Peyer's patch (tissue), 4 donors: ENCODE measurements at regions not wholly inside any gene's neighbourhood (a gene's known extent, or its start where the extent isn't known, plus 50 kb on each side); places are given as distances from the start of the nearest gene placed in this dataset.

Experiments used
- DNase-seq, 3 donors: peaks; one replicate each; pipeline ENCODE4 v3.0.0-alpha.2; 2017 to 2019
- H3K27ac ChIP-seq, 4 donors: fragments of 200-600 bp; sonication (generic); one replicate each; pipeline ENCODE4 v1.5.1; 2016 to 2019
- H3K27me3 ChIP-seq, 2 donors: fragments of 200-600 bp; sonication (generic); one replicate each; pipeline ENCODE4 v1.5.1; 2019
- H3K36me3 ChIP-seq, 3 donors: fragments of 200-600 bp; sonication (generic); one replicate each; pipeline ENCODE4 v1.5.1; 2016 to 2019
- H3K4me1 ChIP-seq, 4 donors: fragments of 200-600 bp; sonication (generic); one replicate each; pipeline ENCODE4 v1.5.1; 2016 to 2019
- H3K4me3 ChIP-seq, 4 donors: fragments of 200-600 bp; sonication (generic); 1 replicate in 3 of 4; 2 replicates in 1 of 4; pipeline ENCODE4 v1.5.1; 2016 to 2019; ENCODE audit warnings: mild to moderate bottlenecking in 1 of 4
- H3K9me3 ChIP-seq, 4 donors: fragments of 200-600 bp; sonication (generic); one replicate each; pipeline ENCODE4 v1.5.1; 2016 to 2019; ENCODE audit warnings: mild to moderate bottlenecking in 1 of 4
- CTCF ChIP-seq, 6 experiments: fragments of 450-650 bp in 4 of 6; fragments of 200-600 bp in 2 of 6; sonication (generic) in 1 of 6; IDR thresholded peaks; one replicate each; pipeline ENCODE4 v1.5.1; 2017 to 2019; ENCODE audit warnings: antibody characterized with exemption in 6 of 6, mild to moderate bottlenecking in 3 of 6, moderate library complexity in 1 of 6
- POLR2A ChIP-seq, 2 donors: fragments of 450-650 bp; IDR thresholded peaks; one replicate each; pipeline ENCODE4 v1.5.1; 2017; ENCODE audit warnings: antibody characterized with exemption in 2 of 2, mild to moderate bottlenecking in 2 of 2, moderate library complexity in 2 of 2

DNA sequence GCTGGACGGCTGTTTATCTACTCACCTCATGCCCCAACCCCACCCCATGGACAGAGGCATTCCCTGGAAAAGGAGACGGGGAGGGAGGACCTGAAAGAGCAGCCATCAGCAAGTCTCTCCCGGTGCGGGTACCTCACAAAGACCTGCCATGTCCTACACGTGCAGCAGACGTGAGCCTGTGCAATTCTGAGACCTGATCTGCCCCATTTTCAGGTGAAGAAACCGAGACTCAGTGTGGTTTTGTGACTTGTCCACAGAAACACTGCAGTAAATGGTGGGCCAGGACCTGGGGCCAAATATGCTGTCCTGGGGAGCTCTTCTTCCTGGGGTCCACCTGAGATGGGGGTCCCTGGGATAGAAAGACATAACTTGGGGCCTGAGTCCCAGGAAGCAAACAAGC, 137.0 kb upstream of the LINGO1 start:
- no peak overlapping the region for H3K27ac ChIP-seq
- no peaks in the 10 kb centered on the region for H3K27me3 ChIP-seq
- H3K36me3 ChIP-seq = no peaks in the 10 kb centered on the region
- H3K9me3 ChIP-seq = no peaks in the 10 kb centered on the region
- TF ChIP-seq CTCF (IDR thresholded peaks at IDR 0.05) (no peak), POLR2A (IDR thresholded peaks at IDR 0.05) (no peak)
- no peak overlapping the region for H3K4me3 ChIP-seq
- DNase-seq = no peak
- no peaks in the 10 kb centered on the region for H3K4me1 ChIP-seq

GRCh38 chr15:77768521-77769078, 135.9 kb upstream of the LINGO1 start:
- TF ChIP-seq CTCF (IDR thresholded peaks at IDR 0.05) = no peak
- no peak for TF ChIP-seq POLR2A (IDR thresholded peaks at IDR 0.05)
- no peak for DNase-seq
- Histone ChIP-seq H3K4me3 (no peak overlapping the region), H3K27me3 (no peaks in the 10 kb centered on the region), H3K36me3 (no peaks in the 10 kb centered on the region), H3K4me1 (no peaks in the 10 kb centered on the region), H3K9me3 (no peaks in the 10 kb centered on the region), H3K27ac (no peak overlapping the region)

DNA sequence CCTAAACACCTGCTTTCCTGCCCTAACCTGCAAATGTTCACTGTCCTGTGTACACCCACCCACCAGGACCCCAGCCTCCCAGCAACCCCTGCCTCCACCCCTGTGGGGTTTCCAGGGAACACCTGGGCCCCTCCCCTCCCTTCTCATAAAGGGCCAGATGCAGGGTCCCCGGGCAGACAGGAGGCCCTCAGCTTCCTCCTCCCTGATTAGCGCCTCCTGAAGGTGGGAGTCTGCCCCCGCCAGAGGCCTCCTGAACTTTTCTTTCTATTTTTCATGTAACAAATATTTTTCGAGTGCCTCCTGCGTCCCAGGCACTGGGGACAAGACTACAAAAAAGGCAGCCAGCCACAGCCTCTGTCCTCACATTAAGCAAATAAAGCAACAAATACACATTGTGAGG, 135.4 kb upstream of the LINGO1 start:
- Histone ChIP-seq H3K36me3 (no peaks in the 10 kb centered on the region), H3K4me3 (no peak overlapping the region), H3K27ac (no peak overlapping the region), H3K4me1 (no peaks in the 10 kb centered on the region), H3K9me3 (no peaks in the 10 kb centered on the region), H3K27me3 (no peaks in the 10 kb centered on the region)
- DNase-seq = no peak
- TF ChIP-seq CTCF (IDR thresholded peaks at IDR 0.05) = no peak
- TF ChIP-seq POLR2A (IDR thresholded peaks at IDR 0.05) = no peak

DNA sequence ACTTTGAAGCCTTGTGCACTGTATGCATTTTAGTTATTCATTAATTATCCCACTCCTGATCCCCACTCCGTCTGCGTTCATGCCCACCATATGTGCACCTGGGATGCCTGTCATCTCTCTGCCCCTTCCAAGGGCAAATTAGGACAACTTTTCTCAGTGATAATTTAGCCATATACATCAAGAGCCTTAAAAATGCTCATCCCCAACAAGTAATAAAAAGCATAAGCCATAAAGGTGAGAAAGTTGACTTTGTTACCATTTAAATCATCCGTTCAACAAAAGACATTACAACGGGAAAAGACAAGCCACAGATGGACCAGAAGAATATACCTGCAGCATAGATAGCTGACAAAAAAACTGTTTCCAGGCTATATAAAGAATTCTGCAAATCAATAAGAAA, 131.4 kb upstream of the LINGO1 start:
- no peak for DNase-seq
- Histone ChIP-seq H3K27ac (no peak overlapping the region), H3K4me3 (no peak overlapping the region), H3K36me3 (no peaks in the 10 kb centered on the region), H3K27me3 (no peaks in the 10 kb centered on the region), H3K4me1 (no peaks in the 10 kb centered on the region), H3K9me3 (no peaks in the 10 kb centered on the region)
- TF ChIP-seq POLR2A (IDR thresholded peaks at IDR 0.05) (no peak), CTCF (IDR thresholded peaks at IDR 0.05) (no peak)

DNA sequence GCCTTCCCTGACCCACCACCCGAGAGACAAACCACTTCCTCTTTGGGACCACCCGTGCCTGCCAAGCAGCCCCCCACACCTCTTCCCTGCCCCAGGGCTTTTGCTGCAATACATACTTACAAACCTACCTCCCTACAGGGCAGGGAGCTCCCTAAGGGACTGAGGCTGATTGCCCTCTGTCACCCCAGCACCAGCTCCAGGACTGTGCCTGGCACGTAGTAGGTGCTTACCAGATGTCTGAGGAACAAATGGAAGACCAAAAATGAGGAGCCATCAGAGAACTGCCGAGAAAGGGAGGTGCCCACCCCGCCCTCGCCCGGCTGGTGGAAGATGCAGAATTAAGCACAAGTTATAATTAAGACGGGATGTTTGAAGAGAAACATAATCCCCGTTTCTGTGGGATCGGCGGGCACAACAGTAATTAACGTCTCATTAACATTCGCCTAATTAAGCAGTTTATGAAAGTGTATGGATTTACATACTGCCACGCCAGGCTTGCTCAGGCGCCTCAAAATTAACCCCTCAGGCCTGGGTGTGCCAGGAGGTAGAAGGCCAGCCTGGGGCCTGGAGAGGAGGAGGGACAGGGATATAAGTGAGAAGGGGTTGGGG, 130.1 kb upstream of the LINGO1 start:
- Histone ChIP-seq H3K9me3 (no peaks in the 10 kb centered on the region), H3K36me3 (no peaks in the 10 kb centered on the region), H3K4me3 (no peak overlapping the region), H3K4me1 (no peaks in the 10 kb centered on the region), H3K27me3 (no peaks in the 10 kb centered on the region), H3K27ac (no peak overlapping the region)
- DNase-seq = no peak
- TF ChIP-seq CTCF (IDR thresholded peaks at IDR 0.05) = no peak
